Testis (tissue), 2 donors: ENCODE measurements at regions not wholly inside any gene's neighbourhood (a gene's known extent, or its start where the extent isn't known, plus 50 kb on each side); places are given as distances from the start of the nearest gene placed in this dataset.

Experiments
- POLR2A ChIP-seq: fragments of 450-650 bp; IDR thresholded peaks from one replicate; pipeline ENCODE4 v1.6.1; 2017; ENCODE audit warnings: antibody characterized with exemption, mild to moderate bottlenecking, moderate library complexity
- TF ChIP-seq, protein P1 (sequence below), 3 experiments: fragments of 450-650 bp in 2 of 3; fragments of 200-600 bp in 1 of 3; sonication (generic) in 1 of 3; IDR thresholded peaks; one replicate each; pipeline ENCODE4 v1.5.1; 2016 to 2019; ENCODE audit warnings: antibody characterized with exemption in 3 of 3, mild to moderate bottlenecking in 2 of 3, moderate library complexity in 1 of 3

DNA sequence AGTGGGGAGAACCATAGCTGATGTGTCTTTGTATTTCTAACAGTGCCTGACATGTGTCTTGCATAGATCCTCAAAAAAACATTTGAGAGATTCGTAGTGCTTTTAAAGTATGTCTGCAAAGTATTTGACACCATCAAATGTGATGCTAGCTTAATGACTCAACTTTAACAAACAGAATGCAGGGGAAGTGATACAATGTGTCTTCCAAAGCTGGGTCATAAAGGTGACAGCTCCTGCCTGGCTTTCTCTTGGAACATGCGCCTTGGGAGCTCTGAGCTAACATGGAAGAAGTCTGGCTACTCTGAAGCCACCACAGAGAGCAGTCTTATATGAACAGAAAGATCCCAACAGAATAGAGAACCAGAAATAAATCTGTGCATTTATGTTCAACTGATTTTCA lies 78.2 kb downstream of the C1D start:
- no peak for TF ChIP-seq POLR2A
- TF ChIP-seq, protein P1, sequence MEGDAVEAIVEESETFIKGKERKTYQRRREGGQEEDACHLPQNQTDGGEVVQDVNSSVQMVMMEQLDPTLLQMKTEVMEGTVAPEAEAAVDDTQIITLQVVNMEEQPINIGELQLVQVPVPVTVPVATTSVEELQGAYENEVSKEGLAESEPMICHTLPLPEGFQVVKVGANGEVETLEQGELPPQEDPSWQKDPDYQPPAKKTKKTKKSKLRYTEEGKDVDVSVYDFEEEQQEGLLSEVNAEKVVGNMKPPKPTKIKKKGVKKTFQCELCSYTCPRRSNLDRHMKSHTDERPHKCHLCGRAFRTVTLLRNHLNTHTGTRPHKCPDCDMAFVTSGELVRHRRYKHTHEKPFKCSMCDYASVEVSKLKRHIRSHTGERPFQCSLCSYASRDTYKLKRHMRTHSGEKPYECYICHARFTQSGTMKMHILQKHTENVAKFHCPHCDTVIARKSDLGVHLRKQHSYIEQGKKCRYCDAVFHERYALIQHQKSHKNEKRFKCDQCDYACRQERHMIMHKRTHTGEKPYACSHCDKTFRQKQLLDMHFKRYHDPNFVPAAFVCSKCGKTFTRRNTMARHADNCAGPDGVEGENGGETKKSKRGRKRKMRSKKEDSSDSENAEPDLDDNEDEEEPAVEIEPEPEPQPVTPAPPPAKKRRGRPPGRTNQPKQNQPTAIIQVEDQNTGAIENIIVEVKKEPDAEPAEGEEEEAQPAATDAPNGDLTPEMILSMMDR (IDR thresholded peaks at IDR 0.05), result no peak
